PC-9 (cell line): ENCODE measurements at regions not wholly inside any gene's neighbourhood (a gene's known extent, or its start where the extent isn't known, plus 50 kb on each side); places are given as distances from the start of the nearest gene placed in this dataset.

Source experiments
- BruUV-seq: library from RNA; stranded (reverse); fragments of 400-500 nt; replicated peaks from 2 replicates; lab custom pipeline; 2021; lab: Mats Ljungman, UMichigan
- CTCF ChIA-PET: fragments of 300-600 bp; sonication (Branson Sonifier 250); formaldehyde crosslinking; loops from one replicate; lab custom pipeline; 2022; ENCODE audit warnings: antibody characterized with exemption; lab: Charles Lee
- POLR2A ChIA-PET: fragments of 300-600 bp; sonication (Branson Sonifier 250); formaldehyde crosslinking; loops from one replicate; lab custom pipeline; 2022; ENCODE audit warnings: antibody characterized with exemption; ENCODE audit not compliant: unreplicated experiment; lab: Charles Lee
- DNase-seq, 2 experiments: peaks; one replicate each; pipeline versions ENCODE4 v3.0.0 to v3.0.0-alpha.2; 2015 to 2022; ENCODE audit warnings: mixed read lengths in 1 of 2
- H2AFZ ChIP-seq: fragments of 200-600 bp; sonication (generic); 2 replicates; pipeline ENCODE4 v1.8.1; 2017; ENCODE audit warnings: antibody characterized with exemption
- H3F3A ChIP-seq: fragments of 200-600 bp; sonication (generic); 2 replicates; pipeline ENCODE4 v1.8.1; 2017; ENCODE audit warnings: antibody characterized with exemption, mild to moderate bottlenecking, low read depth; ENCODE audit not compliant: insufficient read depth
- H3K27ac ChIP-seq: fragments of 200-600 bp; sonication (generic); 2 replicates; pipeline ENCODE4 v1.6.1; 2016; ENCODE audit warnings: mixed run types
- H3K27me3 ChIP-seq: fragments of 200-600 bp; sonication (generic); 2 replicates; pipeline ENCODE4 v1.6.1; 2016; ENCODE audit warnings: low read depth, mixed run types; ENCODE audit not compliant: insufficient read depth
- H3K36me3 ChIP-seq: fragments of 200-600 bp; sonication (generic); 2 replicates; pipeline ENCODE4 v1.6.1; 2016; ENCODE audit warnings: low read depth, mixed run types
- H3K4me1 ChIP-seq: fragments of 200-600 bp; sonication (generic); replicated peaks from 2 replicates; pipeline ENCODE4 v1.6.1; 2016; ENCODE audit warnings: mixed run types; ENCODE audit not compliant: insufficient read depth
- H3K4me2 ChIP-seq: fragments of 200-600 bp; sonication (generic); 2 replicates; pipeline ENCODE4 v1.6.1; 2017; ENCODE audit warnings: mixed run types
- H3K4me3 ChIP-seq: fragments of 200-600 bp; sonication (generic); 2 replicates; pipeline ENCODE4 v1.6.1; 2016; ENCODE audit warnings: mixed run types
- H3K79me2 ChIP-seq: fragments of 200-600 bp; sonication (generic); 2 replicates; pipeline ENCODE4 v1.6.1; 2017; ENCODE audit warnings: low read depth, mixed run types
- H3K9me2 ChIP-seq: fragments of 200-600 bp; sonication (generic); 2 replicates; pipeline ENCODE4 v1.8.1; 2017; ENCODE audit warnings: mild to moderate bottlenecking; ENCODE audit not compliant: insufficient read depth
- H3K9me3 ChIP-seq: fragments of 200-600 bp; sonication (generic); 2 replicates; pipeline ENCODE4 v1.8.1; 2016; ENCODE audit warnings: low read depth; ENCODE audit not compliant: insufficient read depth
- H4K20me1 ChIP-seq: fragments of 200-600 bp; sonication (generic); 2 replicates; pipeline ENCODE4 v1.8.1; 2017; ENCODE audit not compliant: insufficient read depth
- CTCF ChIP-seq: fragments of 200-600 bp; sonication (generic); conservative IDR thresholded peaks from 2 replicates; pipeline ENCODE4 v1.6.1; 2017; ENCODE audit warnings: mixed run types, antibody characterized with exemption, mild to moderate bottlenecking, moderate library complexity
- EZH2 ChIP-seq: fragments of 200-600 bp; sonication (generic); IDR thresholded peaks from 2 replicates; pipeline ENCODE4 v1.8.0; 2017; ENCODE audit warnings: antibody characterized with exemption, low read depth
- intact Hi-C: fragments of 100-400 bp; cut with micrococcal nuclease; formaldehyde crosslinking; loops from one replicate; pipeline ENCODE4 v1.10.0; 2022; ENCODE audit not compliant: unreplicated experiment

- Histone ChIP-seq H4K20me1 (no peaks in the 10 kb centered on the region), H3K27ac (no peak overlapping the region), H3K4me1 (no peaks in the 10 kb centered on the region), H3K79me2 (no peaks in the 10 kb centered on the region), H3K36me3 (no peaks in the 10 kb centered on the region), H3K4me2 (no peak overlapping the region), H2AFZ (no peak overlapping the region), H3F3A (no peaks in the 10 kb centered on the region), H3K9me3 (no peaks in the 10 kb centered on the region), H3K9me2 (no peaks in the 10 kb centered on the region), H3K27me3 (no peaks in the 10 kb centered on the region), H3K4me3 (no peak overlapping the region)
- CTCF ChIA-PET, result no interaction called here
- intact Hi-C loops, result no loop called here
- TF ChIP-seq EZH2 (no peak), CTCF (no peak)
- no peak for DNase-seq
- POLR2A ChIA-PET, result no interaction called here
- BruUV-seq, result no TSS peak
These were observed 472.5 kb upstream of the NR3C2 start for GRCh38 chr4:148914734-148915133.

- H3K79me2 ChIP-seq, result no peaks in the 10 kb centered on the region
- no peak overlapping the region for H3K4me2 ChIP-seq
- H3K36me3 ChIP-seq, result no peaks in the 10 kb centered on the region
- ChIA-PET POLR2A (no interaction called here), CTCF (no interaction called here)
- no peaks in the 10 kb centered on the region for H4K20me1 ChIP-seq
- DNase-seq, result no peak
- intact Hi-C loops, result no loop called here
- H3K9me3 ChIP-seq, result no peaks in the 10 kb centered on the region
- H3K9me2 ChIP-seq, result no peaks in the 10 kb centered on the region
- no peak overlapping the region for H3K4me3 ChIP-seq
- BruUV-seq, result no TSS peak
- TF ChIP-seq EZH2, result no peak
- no peak for TF ChIP-seq CTCF
- H3F3A ChIP-seq, result no peaks in the 10 kb centered on the region
- no peaks in the 10 kb centered on the region for H3K4me1 ChIP-seq
- H3K27me3 ChIP-seq, result no peaks in the 10 kb centered on the region
- H3K27ac ChIP-seq, result no peak overlapping the region
- no peak overlapping the region for H2AFZ ChIP-seq
These were observed 472.1 kb upstream of the NR3C2 start for GRCh38 chr4:148914301-148914700.

- Histone ChIP-seq H3F3A (no peaks in the 10 kb centered on the region), H2AFZ (no peak overlapping the region), H3K4me3 (no peak overlapping the region), H3K4me1 (no peaks in the 10 kb centered on the region), H3K27ac (no peak overlapping the region), H4K20me1 (no peaks in the 10 kb centered on the region), H3K4me2 (no peak overlapping the region), H3K36me3 (no peaks in the 10 kb centered on the region), H3K27me3 (no peaks in the 10 kb centered on the region), H3K79me2 (no peaks in the 10 kb centered on the region), H3K9me2 (no peaks in the 10 kb centered on the region), H3K9me3 (no peaks in the 10 kb centered on the region)
- ChIA-PET POLR2A (interaction anchor here (0.7 kb wide), 1 partner anchor 34 kb away, joined by 3 read pairs; no protein-coding TSS in a partner anchor), CTCF (no interaction called here)
- no peak for TF ChIP-seq CTCF
- no peak for TF ChIP-seq EZH2
- intact Hi-C loops, result no loop called here
- BruUV-seq, result no TSS peak
- no peak for DNase-seq
These were observed 461.2 kb upstream of the NR3C2 start for GRCh38 chr4:148903388-148903787.
